WERI-Rb-1 (cell line): ENCODE measurements at regions not wholly inside any gene's neighbourhood (a gene's known extent, or its start where the extent isn't known, plus 50 kb on each side); places are given as distances from the start of the nearest gene placed in this dataset.

Experiments used
- DNase-seq: peaks from one replicate; pipeline ENCODE4 v3.0.0-alpha.2; 2020
- H3K27ac ChIP-seq: fragments of 250-450 bp; sonication (Bioruptor Pico); 2 replicates; pipeline ENCODE4 v1.5.1; 2020; ENCODE audit warnings: mild to moderate bottlenecking, moderate library complexity
- H3K27me3 ChIP-seq: fragments of 250-450 bp; sonication (Bioruptor Pico); 2 replicates; pipeline ENCODE4 v1.5.1; 2021; ENCODE audit warnings: mild to moderate bottlenecking, low read depth, moderate library complexity; ENCODE audit not compliant: insufficient read depth, severe bottlenecking
- H3K36me3 ChIP-seq: fragments of 250-450 bp; sonication (Bioruptor Pico); 2 replicates; pipeline ENCODE4 v1.5.1; 2020; ENCODE audit warnings: mild to moderate bottlenecking, moderate library complexity
- H3K4me3 ChIP-seq: 2 replicates; pipeline ENCODE4 v1.5.1; 2011; ENCODE audit warnings: low read depth, mild to moderate bottlenecking, control low read depth, low read length
- H3K9me3 ChIP-seq: fragments of 250-450 bp; sonication (Bioruptor Pico); 2 replicates; pipeline ENCODE4 v1.5.1; 2021; ENCODE audit warnings: mild to moderate bottlenecking, moderate library complexity; ENCODE audit not compliant: severe bottlenecking
- CTCF ChIP-seq: IDR thresholded peaks from 2 replicates; pipeline ENCODE4 v1.5.1; 2011; ENCODE audit warnings: low read depth, mild to moderate bottlenecking, control low read depth, inconsistent platforms, low read length

GRCh38 chr1:80251171-80251570, 1244.6 kb upstream of the ADGRL4 start:
- no peak for DNase-seq
- no peak overlapping the region for H3K4me3 ChIP-seq
- H3K36me3 ChIP-seq = no peaks in the 10 kb centered on the region
- no peaks in the 10 kb centered on the region for H3K27me3 ChIP-seq
- TF ChIP-seq CTCF = no peak
- H3K9me3 ChIP-seq = no peaks in the 10 kb centered on the region
- H3K27ac ChIP-seq = no peak overlapping the region

GRCh38 chr1:80250573-80251168, 1244.1 kb upstream of the ADGRL4 start:
- DNase-seq = no peak
- no peaks in the 10 kb centered on the region for H3K27me3 ChIP-seq
- no peak for TF ChIP-seq CTCF
- H3K36me3 ChIP-seq = no peaks in the 10 kb centered on the region
- no peak overlapping the region for H3K27ac ChIP-seq
- no peaks in the 10 kb centered on the region for H3K9me3 ChIP-seq
- no peak overlapping the region for H3K4me3 ChIP-seq

GRCh38 chr1:80249699-80250098, 1243.2 kb upstream of the ADGRL4 start:
- Histone ChIP-seq H3K36me3 (no peaks in the 10 kb centered on the region), H3K27me3 (no peaks in the 10 kb centered on the region), H3K9me3 (no peaks in the 10 kb centered on the region), H3K4me3 (no peak overlapping the region), H3K27ac (no peak overlapping the region)
- no peak for TF ChIP-seq CTCF
- DNase-seq = no peak

- DNase-seq = no peak
- no peak for TF ChIP-seq CTCF
- Histone ChIP-seq H3K27ac (no peak overlapping the region), H3K27me3 (no peaks in the 10 kb centered on the region), H3K9me3 (no peaks in the 10 kb centered on the region), H3K4me3 (no peak overlapping the region), H3K36me3 (no peaks in the 10 kb centered on the region)
These were observed 1242.4 kb upstream of the ADGRL4 start for GRCh38 chr1:80248886-80249285.

GRCh38 chr1:80245813-80246212, 1239.3 kb upstream of the ADGRL4 start:
- no peaks in the 10 kb centered on the region for H3K27me3 ChIP-seq
- H3K9me3 ChIP-seq = no peaks in the 10 kb centered on the region
- TF ChIP-seq CTCF = no peak
- H3K27ac ChIP-seq = no peak overlapping the region
- no peak overlapping the region for H3K4me3 ChIP-seq
- H3K36me3 ChIP-seq = no peaks in the 10 kb centered on the region
- no peak for DNase-seq

GRCh38 chr1:80244372-80244771, 1237.8 kb upstream of the ADGRL4 start:
- Histone ChIP-seq H3K36me3 (no peaks in the 10 kb centered on the region), H3K27ac (no peak overlapping the region), H3K27me3 (no peaks in the 10 kb centered on the region), H3K9me3 (no peaks in the 10 kb centered on the region), H3K4me3 (no peak overlapping the region)
- no peak for DNase-seq
- no peak for TF ChIP-seq CTCF
